Panc1 (cell line): ENCODE measurements at regions not wholly inside any gene's neighbourhood (a gene's known extent, or its start where the extent isn't known, plus 50 kb on each side); places are given as distances from the start of the nearest gene placed in this dataset.

Source experiments
- CTCF ChIP-seq: fragments of 450-650 bp; IDR thresholded peaks from 2 replicates; pipeline ENCODE4 v1.5.1; 2017; ENCODE audit warnings: mild to moderate bottlenecking
- POLR2AphosphoS5 ChIP-seq: IDR thresholded peaks from 2 replicates; pipeline ENCODE4 v1.6.1; 2012; ENCODE audit warnings: mild to moderate bottlenecking, low read depth, low read length, moderate library complexity
- REST ChIP-seq, 2 experiments: IDR thresholded peaks; 2 replicates each; pipeline ENCODE4 v1.6.1; 2011 to 2012; ENCODE audit warnings: low read depth in 2 of 2, control low read depth in 1 of 2, low read length in 1 of 2, mild to moderate bottlenecking in 1 of 2, moderate library complexity in 1 of 2; ENCODE audit not compliant: insufficient read depth in 1 of 2

DNA sequence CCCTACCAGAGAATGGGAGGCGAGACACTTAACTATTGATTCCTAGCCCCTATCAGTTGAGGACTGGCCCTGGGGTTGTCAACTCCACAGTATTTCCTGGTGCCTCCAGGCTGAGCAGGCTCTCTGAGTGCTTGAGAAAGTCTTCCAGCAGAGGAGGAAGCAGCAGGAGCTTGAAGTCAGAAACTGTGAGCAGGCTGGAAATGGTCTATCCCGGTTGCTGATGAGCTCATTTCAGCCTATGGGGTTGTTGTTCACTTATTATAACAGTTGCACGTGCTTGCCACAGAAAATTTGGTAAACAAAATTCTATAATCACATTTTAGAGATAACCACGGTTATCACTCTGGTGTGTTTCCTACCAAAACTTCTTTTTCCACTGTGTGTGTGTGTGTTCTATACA is 254.7 kb upstream of the THUMPD2 start:
- TF ChIP-seq POLR2AphosphoS5 (no peak), CTCF (no peak), REST (IDR thresholded peaks at IDR 0.05; ENCODE audit: insufficient read depth in 1 of 2, low read depth in 2 of 2, low read length in 1 of 2) (no peak)
